Duodenal mucosa (tissue), 2 donors: ENCODE measurements at regions not wholly inside any gene's neighbourhood (a gene's known extent, or its start where the extent isn't known, plus 50 kb on each side); places are given as distances from the start of the nearest gene placed in this dataset.
"Not testable (repeated sequence)": the region's sequence is repeated elsewhere in the genome, so short reads cannot be mapped to it uniquely, and the experiment has no call there.

Experiments used
- H3K27ac ChIP-seq: one replicate; pipeline ENCODE4 v1.7.0; 2013; ENCODE audit warnings: low read depth, low read length
- H3K27me3 ChIP-seq, 2 donors: one replicate each; pipeline ENCODE4 v1.7.0; 2013; ENCODE audit warnings: low read length in 2 of 2, control low read depth in 1 of 2; ENCODE audit not compliant: insufficient read depth in 2 of 2, control insufficient read depth in 1 of 2
- H3K36me3 ChIP-seq, 2 donors: one replicate each; pipeline ENCODE4 v1.7.0; 2013; ENCODE audit warnings: low read length in 2 of 2, control low read depth in 1 of 2; ENCODE audit not compliant: insufficient read depth in 2 of 2, control insufficient read depth in 1 of 2
- H3K4me1 ChIP-seq, 2 donors: one replicate each; pipeline ENCODE4 v1.7.0; 2013; ENCODE audit warnings: low read length in 2 of 2, control low read depth in 1 of 2; ENCODE audit not compliant: insufficient read depth in 2 of 2, control insufficient read depth in 1 of 2
- H3K4me3 ChIP-seq, 2 donors: one replicate each; pipeline ENCODE4 v1.7.0; 2013; ENCODE audit warnings: low read length in 2 of 2, low read depth in 1 of 2
- H3K9ac ChIP-seq, 2 donors: one replicate each; pipeline ENCODE4 v1.7.0; 2013; ENCODE audit warnings: low read length in 2 of 2, low read depth in 1 of 2
- H3K9me3 ChIP-seq, 2 donors: one replicate each; pipeline ENCODE4 v1.7.0; 2013; ENCODE audit warnings: low read length in 2 of 2, control low read depth in 1 of 2; ENCODE audit not compliant: control insufficient read depth in 1 of 2

GRCh38 chr7:47180516-47180826 is 401.4 kb downstream of the TNS3 start:
- H3K36me3 ChIP-seq = no peaks in the 10 kb centered on the region
- H3K9me3 ChIP-seq = no peaks in the 10 kb centered on the region
- no peak overlapping the region for H3K27ac ChIP-seq
- H3K9ac ChIP-seq = peak overlapping the region in 1 of 2 donors; percentile 22
- H3K27me3 ChIP-seq = no peaks in the 10 kb centered on the region
- H3K4me1 ChIP-seq = peaks cover 0 to 4% of the 10 kb centered on the region in 2 donors
- no peak overlapping the region for H3K4me3 ChIP-seq

GRCh38 chr7:47179812-47180515 is 401.9 kb downstream of the TNS3 start:
- peak overlapping the region in 1 of 2 donors; percentile 22 for H3K9ac ChIP-seq
- no peak overlapping the region for H3K4me3 ChIP-seq
- peaks cover 0 to 4% of the 10 kb centered on the region in 2 donors for H3K4me1 ChIP-seq
- H3K36me3 ChIP-seq = no peaks in the 10 kb centered on the region
- H3K9me3 ChIP-seq = no peaks in the 10 kb centered on the region
- H3K27ac ChIP-seq = no peak overlapping the region
- H3K27me3 ChIP-seq = no peaks in the 10 kb centered on the region

- H3K9me3 ChIP-seq, H3K4me1 ChIP-seq, H3K27me3 ChIP-seq, H3K36me3 ChIP-seq, H3K27ac ChIP-seq, H3K4me3 ChIP-seq, H3K9ac ChIP-seq: not testable (repeated sequence)
Measured at GRCh38 chr7:47172602-47173539, 409.0 kb downstream of the TNS3 start.

- Histone ChIP-seq H3K9ac (no peak overlapping the region), H3K36me3 (no peaks in the 10 kb centered on the region), H3K9me3 (no peaks in the 10 kb centered on the region), H3K4me3 (no peak overlapping the region), H3K4me1 (peaks cover 0 to 4% of the 10 kb centered on the region in 2 donors), H3K27ac (no peak overlapping the region), H3K27me3 (no peaks in the 10 kb centered on the region)
Measured at GRCh38 chr7:47170516-47170915, 411.4 kb downstream of the TNS3 start.

- H3K27ac ChIP-seq = no peak overlapping the region
- H3K9me3 ChIP-seq = no peaks in the 10 kb centered on the region
- peaks cover 6% of the 10 kb centered on the region in 2 donors for H3K4me1 ChIP-seq
- H3K9ac ChIP-seq = no peak overlapping the region
- H3K4me3 ChIP-seq = no peak overlapping the region
- no peaks in the 10 kb centered on the region for H3K36me3 ChIP-seq
- no peaks in the 10 kb centered on the region for H3K27me3 ChIP-seq
Measured at GRCh38 chr7:47154791-47155190, 427.1 kb downstream of the TNS3 start.

GRCh38 chr7:47153576-47153975 is 428.3 kb downstream of the TNS3 start:
- no peak overlapping the region for H3K4me3 ChIP-seq
- no peaks in the 10 kb centered on the region for H3K9me3 ChIP-seq
- no peak overlapping the region for H3K27ac ChIP-seq
- no peaks in the 10 kb centered on the region for H3K27me3 ChIP-seq
- H3K4me1 ChIP-seq = peaks cover 6% of the 10 kb centered on the region in 2 donors
- H3K36me3 ChIP-seq = no peaks in the 10 kb centered on the region
- no peak overlapping the region for H3K9ac ChIP-seq

- Histone ChIP-seq H3K27ac (no peak overlapping the region), H3K9me3 (no peaks in the 10 kb centered on the region), H3K9ac (no peak overlapping the region)
Measured at GRCh38 chr7:47153058-47153457, 428.9 kb downstream of the TNS3 start.

GRCh38 chr7:47152307-47152706 is 429.6 kb downstream of the TNS3 start:
- H3K36me3 ChIP-seq = no peaks in the 10 kb centered on the region
- H3K27me3 ChIP-seq = no peaks in the 10 kb centered on the region
- peaks cover 6% of the 10 kb centered on the region in 2 donors for H3K4me1 ChIP-seq
- no peak overlapping the region for H3K9ac ChIP-seq
- H3K27ac ChIP-seq = no peak overlapping the region
- no peaks in the 10 kb centered on the region for H3K9me3 ChIP-seq
- H3K4me3 ChIP-seq = no peak overlapping the region

More at GRCh38 chr7:47153058-47153457, 428.9 kb downstream of the TNS3 start:
- Histone ChIP-seq H3K36me3 (no peaks in the 10 kb centered on the region), H3K4me3 (no peak overlapping the region), H3K27me3 (no peaks in the 10 kb centered on the region), H3K4me1 (peaks cover 6% of the 10 kb centered on the region in 2 donors)

GRCh38 chr7:47150497-47151260 is 431.2 kb downstream of the TNS3 start:
- Histone ChIP-seq H3K27ac (no peak overlapping the region), H3K36me3 (no peaks in the 10 kb centered on the region), H3K4me3 (no peak overlapping the region), H3K27me3 (no peaks in the 10 kb centered on the region), H3K9me3 (no peaks in the 10 kb centered on the region), H3K4me1 (peaks cover 6% of the 10 kb centered on the region in 2 donors), H3K9ac (no peak overlapping the region)

GRCh38 chr7:47149971-47150370 is 431.9 kb downstream of the TNS3 start:
- no peak overlapping the region for H3K4me3 ChIP-seq

More at GRCh38 chr7:47149971-47150370, 431.9 kb downstream of the TNS3 start:
- Histone ChIP-seq H3K27ac (no peak overlapping the region), H3K9ac (no peak overlapping the region), H3K4me1 (peaks cover 6% of the 10 kb centered on the region in 2 donors), H3K27me3 (no peaks in the 10 kb centered on the region), H3K36me3 (no peaks in the 10 kb centered on the region), H3K9me3 (no peaks in the 10 kb centered on the region)
